Fibroblast of lung (primary cell): ENCODE measurements at regions not wholly inside any gene's neighbourhood (a gene's known extent, or its start where the extent isn't known, plus 50 kb on each side); places are given as distances from the start of the nearest gene placed in this dataset.

ENCODE experiments used
- EZH2 ChIP-seq: IDR thresholded peaks from 2 replicates; pipeline ENCODE4 v1.5.1; 2012; ENCODE audit warnings: low read length, control low read depth, mild to moderate bottlenecking; ENCODE audit errors: missing control alignments
- TF ChIP-seq, protein P1 (sequence below), 2 donors: IDR thresholded peaks in 1 of 2; conservative IDR thresholded peaks in 1 of 2; 1 replicate in 1 of 2; 2 replicates in 1 of 2; pipeline ENCODE4 v1.5.1; 2011 to 2012; ENCODE audit warnings: low read length in 2 of 2, control low read depth in 1 of 2, inconsistent platforms in 1 of 2, low read depth in 1 of 2, mild to moderate bottlenecking in 1 of 2

DNA sequence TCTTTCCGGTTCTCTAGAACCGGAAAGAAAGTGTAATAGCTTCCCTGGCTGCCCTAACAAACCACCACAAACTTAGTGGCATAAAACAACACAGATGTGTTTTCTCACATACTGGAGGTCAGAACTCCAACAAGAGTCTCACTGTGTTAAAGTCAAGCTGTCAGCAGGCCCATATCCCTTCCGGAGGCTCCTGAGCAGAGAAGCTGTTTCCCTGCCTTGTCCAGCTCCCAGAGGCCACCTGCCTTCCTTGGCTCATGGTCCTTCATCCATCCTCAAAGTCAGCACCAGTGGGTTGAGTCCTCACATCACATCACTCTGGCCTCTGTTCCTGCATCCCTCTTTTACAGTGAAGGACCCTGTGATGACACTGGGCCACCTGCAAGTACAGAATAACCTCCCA, 49.8 kb upstream of the HMX1 start:
- TF ChIP-seq, protein P1, sequence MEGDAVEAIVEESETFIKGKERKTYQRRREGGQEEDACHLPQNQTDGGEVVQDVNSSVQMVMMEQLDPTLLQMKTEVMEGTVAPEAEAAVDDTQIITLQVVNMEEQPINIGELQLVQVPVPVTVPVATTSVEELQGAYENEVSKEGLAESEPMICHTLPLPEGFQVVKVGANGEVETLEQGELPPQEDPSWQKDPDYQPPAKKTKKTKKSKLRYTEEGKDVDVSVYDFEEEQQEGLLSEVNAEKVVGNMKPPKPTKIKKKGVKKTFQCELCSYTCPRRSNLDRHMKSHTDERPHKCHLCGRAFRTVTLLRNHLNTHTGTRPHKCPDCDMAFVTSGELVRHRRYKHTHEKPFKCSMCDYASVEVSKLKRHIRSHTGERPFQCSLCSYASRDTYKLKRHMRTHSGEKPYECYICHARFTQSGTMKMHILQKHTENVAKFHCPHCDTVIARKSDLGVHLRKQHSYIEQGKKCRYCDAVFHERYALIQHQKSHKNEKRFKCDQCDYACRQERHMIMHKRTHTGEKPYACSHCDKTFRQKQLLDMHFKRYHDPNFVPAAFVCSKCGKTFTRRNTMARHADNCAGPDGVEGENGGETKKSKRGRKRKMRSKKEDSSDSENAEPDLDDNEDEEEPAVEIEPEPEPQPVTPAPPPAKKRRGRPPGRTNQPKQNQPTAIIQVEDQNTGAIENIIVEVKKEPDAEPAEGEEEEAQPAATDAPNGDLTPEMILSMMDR (conservative IDR thresholded peaks at IDR 0.05 in 1 of 2, IDR thresholded peaks at IDR 0.05 in 1 of 2; ENCODE audit: low read depth in 1 of 2, low read length in 2 of 2) = no peak
- TF ChIP-seq EZH2 = no peak
